GM08714 (cell line): ENCODE measurements at regions not wholly inside any gene's neighbourhood (a gene's known extent, or its start where the extent isn't known, plus 50 kb on each side); places are given as distances from the start of the nearest gene placed in this dataset.
"Not testable (repeated sequence)": the region's sequence is repeated elsewhere in the genome, so short reads cannot be mapped to it uniquely, and the experiment has no call there.

ENCODE experiments used
- H3K4me3 ChIP-seq: fragments of 200-500 bp; sonication (Bioruptor generic); 2 replicates; pipeline ENCODE4 v1.5.1; 2014; ENCODE audit warnings: mild to moderate bottlenecking, low read length, inconsistent platforms
- ZNF274 ChIP-seq: IDR thresholded peaks from 2 replicates; pipeline ENCODE4 v1.6.1; 2012; ENCODE audit warnings: mild to moderate bottlenecking, low read depth, low read length

GRCh38 chr9:78692871-78693270, 395.9 kb downstream of the PSAT1 start:
- TF ChIP-seq ZNF274: no peak
- no peak overlapping the region for H3K4me3 ChIP-seq

DNA sequence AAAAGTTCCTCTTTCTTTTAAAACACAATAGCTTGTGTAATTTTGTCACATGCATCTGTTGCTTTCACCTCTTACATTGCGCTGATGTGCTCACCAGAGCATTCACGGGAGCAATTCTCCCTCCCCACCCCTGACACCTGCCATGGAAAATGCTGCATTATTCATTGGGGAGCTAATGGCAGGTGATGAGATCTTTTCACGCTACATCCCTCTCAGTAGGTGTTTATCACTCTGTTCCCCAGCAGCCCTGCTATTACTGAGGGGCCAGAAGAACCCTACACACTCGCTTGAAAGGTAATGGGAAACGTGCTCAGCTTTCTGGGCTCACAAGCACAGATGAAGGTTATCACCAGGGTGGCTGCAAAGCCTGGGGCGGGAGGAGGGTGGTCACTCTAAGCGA, 398.0 kb downstream of the PSAT1 start:
- TF ChIP-seq ZNF274: no peak
- H3K4me3 ChIP-seq: no peak overlapping the region

- no peak for TF ChIP-seq ZNF274
- H3K4me3 ChIP-seq: no peak overlapping the region
These were observed 398.6 kb downstream of the PSAT1 start for GRCh38 chr9:78695519-78695918.

GRCh38 chr9:78697618-78698017, 400.7 kb downstream of the PSAT1 start:
- H3K4me3 ChIP-seq: no peak overlapping the region
- TF ChIP-seq ZNF274: no peak

DNA sequence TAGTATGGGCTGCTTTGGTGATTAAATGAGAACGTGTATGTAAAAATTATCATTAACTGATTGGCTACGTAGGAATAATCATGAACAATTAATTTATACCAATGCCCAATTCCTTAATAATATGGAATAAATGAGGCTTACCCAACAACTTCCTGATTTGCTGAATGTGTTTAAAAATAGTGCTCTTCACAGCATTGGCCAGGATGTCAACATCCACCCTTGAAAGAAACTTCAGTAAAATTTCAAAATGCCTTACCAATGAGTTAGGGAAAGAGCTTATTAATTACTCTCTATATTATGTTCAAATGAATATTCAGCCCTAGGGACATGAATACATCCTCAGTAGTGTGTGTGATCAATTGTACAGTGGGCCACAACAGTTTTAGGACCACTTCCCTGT, 401.4 kb downstream of the PSAT1 start:
- no peak overlapping the region for H3K4me3 ChIP-seq
- TF ChIP-seq ZNF274: no peak

- not testable (repeated sequence) for H3K4me3 ChIP-seq
These were observed 402.3 kb downstream of the PSAT1 start for GRCh38 chr9:78699217-78699616.

GRCh38 chr9:78704153-78704552, 407.2 kb downstream of the PSAT1 start:
- not testable (repeated sequence) for H3K4me3 ChIP-seq

- no peak overlapping the region for H3K4me3 ChIP-seq
- no peak for TF ChIP-seq ZNF274
These were observed 410.2 kb downstream of the PSAT1 start for GRCh38 chr9:78707080-78707479.

- H3K4me3 ChIP-seq: no peak overlapping the region
- no peak for TF ChIP-seq ZNF274
These were observed 410.6 kb downstream of the PSAT1 start for GRCh38 chr9:78707481-78707991.

- H3K4me3 ChIP-seq: no peak overlapping the region
- TF ChIP-seq ZNF274: no peak
These were observed 416.1 kb downstream of the PSAT1 start for GRCh38 chr9:78712903-78713613.

DNA sequence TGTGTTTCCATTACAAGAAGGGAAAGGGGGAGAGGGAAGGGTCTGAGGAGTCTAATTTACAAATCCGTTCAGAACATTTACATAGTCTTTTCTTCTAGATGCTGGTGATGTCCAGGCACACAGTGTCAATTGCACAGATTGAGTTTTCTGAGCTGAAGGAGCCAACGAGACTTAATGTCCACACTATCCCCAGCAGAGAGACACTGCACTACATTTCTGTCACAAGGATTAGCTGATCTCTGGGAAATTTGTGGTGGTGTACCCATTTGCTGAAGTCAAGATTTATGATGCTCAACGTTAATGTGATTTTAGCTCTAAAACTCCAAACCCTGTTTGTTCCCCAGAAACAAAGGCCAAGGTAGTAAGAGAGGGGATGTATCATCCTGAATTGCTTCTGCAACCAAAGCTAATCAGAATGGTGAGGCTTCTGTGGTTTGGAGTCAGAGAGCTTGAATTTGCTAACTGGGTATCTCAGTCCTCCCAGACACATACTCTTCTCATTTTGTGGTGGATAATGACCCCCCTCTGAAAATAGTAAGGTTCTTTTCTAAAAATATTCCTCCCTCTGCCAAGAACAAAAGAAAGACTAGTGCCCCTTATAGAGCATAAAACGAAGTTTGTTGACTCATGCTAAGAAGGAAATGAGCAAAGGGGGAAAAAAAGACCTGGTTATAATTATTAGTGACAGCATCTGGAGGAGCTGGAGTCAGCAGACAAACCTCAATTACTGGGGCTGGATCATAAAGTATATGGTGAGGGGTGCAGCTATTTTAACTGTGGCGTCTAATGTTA, 416.9 kb downstream of the PSAT1 start:
- no peak for TF ChIP-seq ZNF274
- H3K4me3 ChIP-seq: no peak overlapping the region

DNA sequence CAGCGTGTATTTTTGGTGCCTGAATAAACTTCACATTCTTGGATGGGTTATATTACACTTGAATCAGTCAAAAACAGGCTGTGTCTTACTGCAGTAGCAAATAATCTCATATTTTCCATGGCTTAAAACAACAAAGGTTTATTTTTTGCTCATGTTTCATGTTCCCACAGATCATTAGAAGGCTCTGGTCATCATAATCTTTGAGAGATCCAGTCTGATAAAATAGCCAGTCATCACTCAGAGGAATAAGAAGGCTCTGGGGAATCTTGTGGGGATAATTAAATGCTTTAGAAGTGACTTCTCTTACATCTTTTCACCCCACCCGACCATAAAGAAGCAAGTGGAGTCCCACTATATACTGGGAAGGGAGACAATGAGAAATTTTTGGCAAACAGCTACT, 417.7 kb downstream of the PSAT1 start:
- no peak overlapping the region for H3K4me3 ChIP-seq
- TF ChIP-seq ZNF274: no peak

DNA sequence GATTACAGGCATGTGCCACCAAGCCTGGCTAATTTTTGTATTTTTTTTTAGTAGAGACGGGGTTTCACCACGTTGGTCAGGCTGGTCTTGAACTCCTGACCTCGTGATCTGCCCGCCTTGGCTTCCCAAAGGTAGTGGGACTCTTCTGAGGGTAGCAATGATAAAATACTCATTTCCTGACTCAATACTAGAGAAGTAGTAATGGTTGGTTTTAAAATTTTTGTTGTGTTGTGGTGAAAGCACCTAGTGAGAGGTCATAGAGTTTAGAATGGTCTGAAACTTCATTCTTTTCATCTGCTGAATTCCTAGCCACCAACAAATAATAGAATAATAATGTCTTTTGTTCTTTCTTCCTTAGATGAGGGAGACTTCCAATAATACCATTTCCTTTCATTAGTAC, 422.1 kb downstream of the PSAT1 start:
- not testable (repeated sequence) for H3K4me3 ChIP-seq

- no peak for TF ChIP-seq ZNF274
- no peak overlapping the region for H3K4me3 ChIP-seq
These were observed 428.0 kb downstream of the PSAT1 start for GRCh38 chr9:78724896-78725295.

DNA sequence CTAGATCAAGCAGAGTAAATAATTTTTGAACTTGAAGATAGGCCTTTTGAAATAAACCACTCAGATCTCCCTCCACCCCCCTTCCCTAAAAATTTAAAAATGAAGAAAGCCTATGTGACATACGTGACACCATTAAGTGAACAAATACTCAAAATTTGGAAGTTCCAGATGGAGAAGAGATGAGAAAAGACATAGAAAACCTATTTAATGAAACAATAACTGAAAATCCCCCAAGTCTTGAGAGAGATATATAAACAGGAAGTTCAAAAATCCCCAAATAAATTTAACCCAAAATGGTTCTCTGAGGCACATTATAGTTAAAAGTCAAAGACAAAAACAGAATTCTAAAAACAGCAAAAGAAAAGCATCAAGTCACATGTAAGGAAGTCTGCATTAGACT, 428.6 kb downstream of the PSAT1 start:
- no peak overlapping the region for H3K4me3 ChIP-seq
- TF ChIP-seq ZNF274: no peak
